ENCODE measurements at regions not wholly inside any gene's neighbourhood (a gene's known extent, or its start where the extent isn't known, plus 50 kb on each side); places are given as distances from the start of the nearest gene placed in this dataset.

DNA sequence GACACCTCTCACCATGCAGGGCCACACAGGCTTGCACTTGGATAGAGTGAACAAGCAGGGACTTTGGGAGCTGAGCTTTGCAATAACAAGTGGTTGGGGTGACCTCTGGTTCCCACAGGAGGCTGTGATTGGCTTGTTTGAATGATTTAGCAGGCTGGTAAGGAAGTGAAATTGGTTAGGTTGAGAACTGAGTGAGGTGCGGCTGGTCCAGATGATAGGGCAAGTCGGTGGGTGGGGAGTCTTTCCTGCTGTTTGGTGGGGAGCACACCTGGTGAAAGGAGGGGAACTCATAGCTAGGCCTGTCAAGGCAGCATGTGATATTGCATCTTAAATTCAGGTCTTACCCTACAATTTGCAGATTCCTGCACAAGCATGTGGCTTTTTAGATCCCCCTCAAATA lies 794.6 kb upstream of the ZNF608 start:
- TF ChIP-seq, protein P1, sequence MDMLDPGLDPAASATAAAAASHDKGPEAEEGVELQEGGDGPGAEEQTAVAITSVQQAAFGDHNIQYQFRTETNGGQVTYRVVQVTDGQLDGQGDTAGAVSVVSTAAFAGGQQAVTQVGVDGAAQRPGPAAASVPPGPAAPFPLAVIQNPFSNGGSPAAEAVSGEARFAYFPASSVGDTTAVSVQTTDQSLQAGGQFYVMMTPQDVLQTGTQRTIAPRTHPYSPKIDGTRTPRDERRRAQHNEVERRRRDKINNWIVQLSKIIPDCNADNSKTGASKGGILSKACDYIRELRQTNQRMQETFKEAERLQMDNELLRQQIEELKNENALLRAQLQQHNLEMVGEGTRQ (IDR thresholded peaks at IDR 0.05; ENCODE audit: low read depth, low read length) = no peak
- TF ChIP-seq, protein P1 (CRISPR knock-in tag; IDR thresholded peaks at IDR 0.05; ENCODE audit: borderline replicate concordance) = no peak
- TF ChIP-seq NPAS2 (CRISPR knock-in tag; IDR thresholded peaks at IDR 0.05; ENCODE audit: borderline replicate concordance) (no peak), ZNF292 (CRISPR knock-in tag; IDR thresholded peaks at IDR 0.05; ENCODE audit: borderline replicate concordance, low read depth) (no peak), POLR2A (IDR thresholded peaks at IDR 0.05; ENCODE audit: insufficient read depth in 1 of 2, low read depth in 2 of 2, low read length in 2 of 2) (no peak), MAFK (conservative IDR thresholded peaks at IDR 0.05 in 1 of 2, IDR thresholded peaks at IDR 0.05 in 1 of 2; ENCODE audit: low read length in 2 of 2) (no peak), KAT7 (CRISPR knock-in tag; IDR thresholded peaks at IDR 0.05; ENCODE audit: borderline replicate concordance) (no peak), YY1 (IDR thresholded peaks at IDR 0.05; ENCODE audit: insufficient read depth, insufficient replicate concordance, low read depth, low read length) (no peak), GABPA (IDR thresholded peaks at IDR 0.05; ENCODE audit: low read depth, low read length) (no peak), GABPA (CRISPR knock-in tag; IDR thresholded peaks at IDR 0.05; ENCODE audit: low read depth) (no peak), SETDB1 (CRISPR knock-in tag; IDR thresholded peaks at IDR 0.05; ENCODE audit: borderline replicate concordance) (no peak), ZBTB1 (CRISPR knock-in tag; IDR thresholded peaks at IDR 0.05; ENCODE audit: borderline replicate concordance) (no peak), BRCA1 (CRISPR knock-in tag; IDR thresholded peaks at IDR 0.05) (no peak)
- TF ChIP-seq, protein P2, sequence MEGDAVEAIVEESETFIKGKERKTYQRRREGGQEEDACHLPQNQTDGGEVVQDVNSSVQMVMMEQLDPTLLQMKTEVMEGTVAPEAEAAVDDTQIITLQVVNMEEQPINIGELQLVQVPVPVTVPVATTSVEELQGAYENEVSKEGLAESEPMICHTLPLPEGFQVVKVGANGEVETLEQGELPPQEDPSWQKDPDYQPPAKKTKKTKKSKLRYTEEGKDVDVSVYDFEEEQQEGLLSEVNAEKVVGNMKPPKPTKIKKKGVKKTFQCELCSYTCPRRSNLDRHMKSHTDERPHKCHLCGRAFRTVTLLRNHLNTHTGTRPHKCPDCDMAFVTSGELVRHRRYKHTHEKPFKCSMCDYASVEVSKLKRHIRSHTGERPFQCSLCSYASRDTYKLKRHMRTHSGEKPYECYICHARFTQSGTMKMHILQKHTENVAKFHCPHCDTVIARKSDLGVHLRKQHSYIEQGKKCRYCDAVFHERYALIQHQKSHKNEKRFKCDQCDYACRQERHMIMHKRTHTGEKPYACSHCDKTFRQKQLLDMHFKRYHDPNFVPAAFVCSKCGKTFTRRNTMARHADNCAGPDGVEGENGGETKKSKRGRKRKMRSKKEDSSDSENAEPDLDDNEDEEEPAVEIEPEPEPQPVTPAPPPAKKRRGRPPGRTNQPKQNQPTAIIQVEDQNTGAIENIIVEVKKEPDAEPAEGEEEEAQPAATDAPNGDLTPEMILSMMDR (CRISPR knock-in tag; IDR thresholded peaks at IDR 0.05) = no peak

Data from HepG2 (cell line).